H54 (cell line): ENCODE measurements at regions not wholly inside any gene's neighbourhood (a gene's known extent, or its start where the extent isn't known, plus 50 kb on each side); places are given as distances from the start of the nearest gene placed in this dataset.
"Not testable (repeated sequence)": the region's sequence is repeated elsewhere in the genome, so short reads cannot be mapped to it uniquely, and the experiment has no call there.

Experiments used
- DNase-seq: peaks from one replicate; pipeline ENCODE4 v3.0.0; 2011; ENCODE audit warnings: low spot score, mixed read lengths; ENCODE audit not compliant: insufficient read length
- FAIRE-seq: peaks from 3 replicates; lab custom pipeline; 2011; peaks lifted over from hg19 to GRCh38; lab: Jason Lieb, UNC
- POLR2A ChIP-seq: IDR thresholded peaks from 2 replicates; pipeline ENCODE4 v1.6.1; 2011; ENCODE audit warnings: low read depth, mild to moderate bottlenecking, low read length

- FAIRE-seq, result no peak
- no peak for TF ChIP-seq POLR2A
- no peak for DNase-seq
Observed at GRCh38 chr6:147691446-147691845, 183.0 kb downstream of the SAMD5 start.

GRCh38 chr6:147693181-147693580, 184.7 kb downstream of the SAMD5 start:
- DNase-seq (no peak), FAIRE-seq (no peak)
- TF ChIP-seq POLR2A, result no peak

GRCh38 chr6:147694556-147694955, 186.1 kb downstream of the SAMD5 start:
- DNase-seq, FAIRE-seq: not testable (repeated sequence)

- no peak for DNase-seq
- no peak for TF ChIP-seq POLR2A
- FAIRE-seq, result no peak
Observed at GRCh38 chr6:147695819-147696218, 187.3 kb downstream of the SAMD5 start.

- no peak for TF ChIP-seq POLR2A
- FAIRE-seq (no peak), DNase-seq (no peak)
Observed at GRCh38 chr6:147699140-147699539, 190.7 kb downstream of the SAMD5 start.

- DNase-seq (no peak), FAIRE-seq (no peak)
- TF ChIP-seq POLR2A, result no peak
Observed at GRCh38 chr6:147699637-147700036, 191.1 kb downstream of the SAMD5 start.

- FAIRE-seq, result no peak
- DNase-seq, result no peak
- no peak for TF ChIP-seq POLR2A
Observed at GRCh38 chr6:147700436-147701209, 192.1 kb downstream of the SAMD5 start.

GRCh38 chr6:147704691-147705090, 196.2 kb downstream of the SAMD5 start:
- FAIRE-seq (no peak), DNase-seq (no peak)
- TF ChIP-seq POLR2A, result no peak

GRCh38 chr6:147707524-147707923, 199.0 kb downstream of the SAMD5 start:
- no peak for TF ChIP-seq POLR2A
- DNase-seq, result no peak
- FAIRE-seq, result no peak

GRCh38 chr6:147708170-147708569, 199.7 kb downstream of the SAMD5 start:
- no peak for DNase-seq
- FAIRE-seq, result no peak
- TF ChIP-seq POLR2A, result no peak

- DNase-seq, result no peak
- no peak for TF ChIP-seq POLR2A
- FAIRE-seq, result no peak
Observed at GRCh38 chr6:147709396-147710272, 201.1 kb downstream of the SAMD5 start.

GRCh38 chr6:147710890-147711289, 202.4 kb downstream of the SAMD5 start:
- no peak for TF ChIP-seq POLR2A
- no peak for DNase-seq
- no peak for FAIRE-seq

GRCh38 chr6:147711476-147711875, 203.0 kb downstream of the SAMD5 start:
- DNase-seq (no peak), FAIRE-seq (no peak)
- no peak for TF ChIP-seq POLR2A

- no peak for DNase-seq
- no peak for FAIRE-seq
- no peak for TF ChIP-seq POLR2A
Observed at GRCh38 chr6:147712841-147713240, 204.4 kb downstream of the SAMD5 start.
